ENCODE measurements at regions not wholly inside any gene's neighbourhood (a gene's known extent, or its start where the extent isn't known, plus 50 kb on each side); places are given as distances from the start of the nearest gene placed in this dataset.

GRCh38 chr18:5091741-5092140 is 105.3 kb downstream of the AKAIN1 start:
- WGBS: 86% methylated on average over 2 of the region's 2 CpGs
- H3K36me3 ChIP-seq: no peaks in the 10 kb centered on the region
- TF ChIP-seq EP300 (IDR thresholded peaks at IDR 0.05): no peak
- TF ChIP-seq POLR2A (IDR thresholded peaks at IDR 0.05): no peak
- no peak for TF ChIP-seq POLR2AphosphoS5 (IDR thresholded peaks at IDR 0.05)
- TF ChIP-seq, protein P1, sequence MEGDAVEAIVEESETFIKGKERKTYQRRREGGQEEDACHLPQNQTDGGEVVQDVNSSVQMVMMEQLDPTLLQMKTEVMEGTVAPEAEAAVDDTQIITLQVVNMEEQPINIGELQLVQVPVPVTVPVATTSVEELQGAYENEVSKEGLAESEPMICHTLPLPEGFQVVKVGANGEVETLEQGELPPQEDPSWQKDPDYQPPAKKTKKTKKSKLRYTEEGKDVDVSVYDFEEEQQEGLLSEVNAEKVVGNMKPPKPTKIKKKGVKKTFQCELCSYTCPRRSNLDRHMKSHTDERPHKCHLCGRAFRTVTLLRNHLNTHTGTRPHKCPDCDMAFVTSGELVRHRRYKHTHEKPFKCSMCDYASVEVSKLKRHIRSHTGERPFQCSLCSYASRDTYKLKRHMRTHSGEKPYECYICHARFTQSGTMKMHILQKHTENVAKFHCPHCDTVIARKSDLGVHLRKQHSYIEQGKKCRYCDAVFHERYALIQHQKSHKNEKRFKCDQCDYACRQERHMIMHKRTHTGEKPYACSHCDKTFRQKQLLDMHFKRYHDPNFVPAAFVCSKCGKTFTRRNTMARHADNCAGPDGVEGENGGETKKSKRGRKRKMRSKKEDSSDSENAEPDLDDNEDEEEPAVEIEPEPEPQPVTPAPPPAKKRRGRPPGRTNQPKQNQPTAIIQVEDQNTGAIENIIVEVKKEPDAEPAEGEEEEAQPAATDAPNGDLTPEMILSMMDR (IDR thresholded peaks at IDR 0.05): no peak
- DNase-seq (ENCODE audit: low spot score in 2 of 2): no peak
- no peaks in the 10 kb centered on the region for H3K27me3 ChIP-seq
- H3K27ac ChIP-seq: no peak overlapping the region
- no peaks in the 10 kb centered on the region for H3K4me1 ChIP-seq
- no peaks in the 10 kb centered on the region for H3K9me3 ChIP-seq
- H3K4me3 ChIP-seq: no peak overlapping the region

GRCh38 chr18:5075297-5075696 is 121.8 kb downstream of the AKAIN1 start:
- Histone ChIP-seq H3K27me3 (no peaks in the 10 kb centered on the region), H3K27ac (no peak overlapping the region), H3K9me3 (no peaks in the 10 kb centered on the region), H3K4me1 (no peaks in the 10 kb centered on the region), H3K4me3 (no peak overlapping the region), H3K36me3 (no peaks in the 10 kb centered on the region)
- TF ChIP-seq EP300 (IDR thresholded peaks at IDR 0.05) (no peak), POLR2A (IDR thresholded peaks at IDR 0.05) (no peak), POLR2AphosphoS5 (IDR thresholded peaks at IDR 0.05) (no peak)
- TF ChIP-seq, protein P1 (IDR thresholded peaks at IDR 0.05): no peak
- 71% methylated on average over 3 of the region's 3 CpGs for WGBS
- no peak for DNase-seq (ENCODE audit: low spot score in 2 of 2)

GRCh38 chr18:5073026-5073944 is 123.8 kb downstream of the AKAIN1 start:
- Histone ChIP-seq H3K27ac (no peak overlapping the region), H3K4me1 (no peaks in the 10 kb centered on the region), H3K36me3 (no peaks in the 10 kb centered on the region), H3K9me3 (no peaks in the 10 kb centered on the region), H3K4me3 (no peak overlapping the region), H3K27me3 (no peaks in the 10 kb centered on the region)
- 42% methylated on average over 9 of the region's 9 CpGs for WGBS
- no peak for TF ChIP-seq EP300 (IDR thresholded peaks at IDR 0.05)
- TF ChIP-seq POLR2A (IDR thresholded peaks at IDR 0.05): no peak
- no peak for TF ChIP-seq POLR2AphosphoS5 (IDR thresholded peaks at IDR 0.05)
- TF ChIP-seq, protein P1 (IDR thresholded peaks at IDR 0.05): no peak
- DNase-seq (ENCODE audit: low spot score in 2 of 2): no peak

DNA sequence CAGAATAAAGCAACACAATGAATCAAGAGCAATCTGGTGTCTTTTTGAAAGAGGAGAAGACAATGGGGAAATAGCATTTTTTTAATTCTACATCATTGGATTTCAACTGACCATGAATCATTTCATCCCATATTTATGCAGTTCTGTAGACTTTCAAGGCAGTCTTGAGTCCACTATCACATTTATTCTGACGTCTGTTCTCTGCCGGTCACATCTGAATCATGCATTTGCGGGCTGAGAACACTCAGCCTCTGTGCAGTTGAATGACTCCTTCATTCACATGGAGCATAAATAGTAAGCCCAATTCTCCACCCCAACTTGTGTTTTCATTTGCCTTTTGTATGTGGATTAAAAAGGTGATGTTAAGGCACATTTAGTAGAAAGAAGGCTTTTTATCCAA is 128.2 kb downstream of the AKAIN1 start:
- no peaks in the 10 kb centered on the region for H3K27me3 ChIP-seq
- WGBS: 62% methylated on average over 3 of the region's 3 CpGs
- TF ChIP-seq EP300 (IDR thresholded peaks at IDR 0.05): no peak
- TF ChIP-seq POLR2AphosphoS5 (IDR thresholded peaks at IDR 0.05): no peak
- no peak for TF ChIP-seq POLR2A (IDR thresholded peaks at IDR 0.05)
- TF ChIP-seq, protein P1 (IDR thresholded peaks at IDR 0.05): no peak
- H3K36me3 ChIP-seq: no peaks in the 10 kb centered on the region
- H3K4me3 ChIP-seq: no peak overlapping the region
- H3K27ac ChIP-seq: no peak overlapping the region
- DNase-seq (ENCODE audit: low spot score in 2 of 2): no peak
- H3K4me1 ChIP-seq: no peaks in the 10 kb centered on the region
- H3K9me3 ChIP-seq: no peaks in the 10 kb centered on the region

GRCh38 chr18:5066380-5066977 is 130.6 kb downstream of the AKAIN1 start:
- DNase-seq (ENCODE audit: low spot score in 2 of 2): no peak
- TF ChIP-seq POLR2AphosphoS5 (IDR thresholded peaks at IDR 0.05) (no peak), POLR2A (IDR thresholded peaks at IDR 0.05) (no peak), EP300 (IDR thresholded peaks at IDR 0.05) (no peak)
- TF ChIP-seq, protein P1 (IDR thresholded peaks at IDR 0.05): no peak
- Histone ChIP-seq H3K4me1 (no peaks in the 10 kb centered on the region), H3K9me3 (no peaks in the 10 kb centered on the region), H3K27ac (no peak overlapping the region), H3K36me3 (no peaks in the 10 kb centered on the region), H3K27me3 (no peaks in the 10 kb centered on the region), H3K4me3 (no peak overlapping the region)
- WGBS: 90% methylated on average over 2 of the region's 2 CpGs

Data from suprapubic skin (tissue), 4 donors.